HCT116 (cell line): ENCODE measurements at regions not wholly inside any gene's neighbourhood (a gene's known extent, or its start where the extent isn't known, plus 50 kb on each side); places are given as distances from the start of the nearest gene placed in this dataset.

Experiments
- ATAC-seq: fragments of 200-7000 bp; cut with Tn5 transposase; 2 replicates; pipeline ENCODE4 v1.9.1; 2020; ENCODE audit warnings: mild to moderate bottlenecking, moderate library complexity
- BruUV-seq: library from RNA; stranded (reverse); fragments of 400-500 nt; replicated peaks from 2 replicates; lab custom pipeline; 2021; lab: Mats Ljungman, UMichigan
- CTCF ChIA-PET: fragments of 300-600 bp; sonication (Branson Sonifier 250); formaldehyde crosslinking; loops from one replicate; lab custom pipeline; 2021; ENCODE audit warnings: antibody characterized with exemption; lab: Charles Lee
- POLR2A ChIA-PET: fragments of 300-600, 350-600 bp; sonication (Branson Sonifier 250); formaldehyde crosslinking; loops from one replicate; lab custom pipeline; 2021; ENCODE audit warnings: antibody characterized with exemption; lab: Charles Lee
- RAD21 ChIA-PET, 2 experiments: fragments of 300-600 bp; sonication (Branson Sonifier 250); formaldehyde crosslinking; loops; one replicate each; lab custom pipeline; 2023; ENCODE audit warnings: low total read pairs in 2 of 2; ENCODE audit not compliant: uncharacterized antibody in 2 of 2, unreplicated experiment in 2 of 2, low non-redundant PET in 1 of 2; lab: Charles Lee
- DNase-seq: peaks from one replicate; pipeline ENCODE4 v3.0.0-alpha.2; 2010; ENCODE audit warnings: low read depth, low spot score
- H2AFZ ChIP-seq: fragments of 200-600 bp; shearing (Covaris generic), sonication (generic); 2 replicates; pipeline ENCODE4 v1.6.1; 2017; ENCODE audit warnings: low read depth, mixed run types, mixed read lengths, antibody characterized with exemption, low read length; ENCODE audit not compliant: poor library complexity, severe bottlenecking
- H3K27ac ChIP-seq: 2 replicates; pipeline ENCODE4 v1.5.1; 2012; ENCODE audit warnings: low read depth, low read length
- H3K27me3 ChIP-seq: fragments of 200-600 bp; sonication (generic); 2 replicates; pipeline ENCODE4 v1.6.1; 2016; ENCODE audit warnings: mixed run types, low read length, mixed read lengths; ENCODE audit not compliant: insufficient read depth
- H3K36me3 ChIP-seq, 2 experiments: fragments of 200-500 bp in 1 of 2; fragments of 200-600 bp in 1 of 2; sonication (Bioruptor generic) in 1 of 2; sonication (generic) in 1 of 2; 2 replicates each; pipeline versions ENCODE4 v1.5.1 to v1.6.1; 2014 to 2016; ENCODE audit warnings: low read length in 2 of 2, inconsistent platforms in 1 of 2, mixed read lengths in 1 of 2, mixed run types in 1 of 2; ENCODE audit not compliant: insufficient read depth in 2 of 2, control insufficient read depth in 1 of 2
- H3K4me1 ChIP-seq, 2 experiments: fragments of 200-600 bp in 1 of 2; sonication (generic) in 1 of 2; 2 replicates each; pipeline versions ENCODE4 v1.5.1 to v1.6.1; 2012 to 2017; ENCODE audit warnings: low read length in 2 of 2, inconsistent platforms in 1 of 2, mild to moderate bottlenecking in 1 of 2, mixed read lengths in 1 of 2, mixed run types in 1 of 2, moderate library complexity in 1 of 2; ENCODE audit not compliant: insufficient read depth in 2 of 2, control insufficient read depth in 1 of 2
- H3K4me2 ChIP-seq: fragments of 200-600 bp; sonication (generic); 2 replicates; pipeline ENCODE4 v1.6.1; 2017; ENCODE audit warnings: mixed run types, low read length, mixed read lengths
- H3K4me3 ChIP-seq, 2 experiments: fragments of 200-600 bp in 1 of 2; sonication (generic) in 1 of 2; replicated peaks in 1 of 2; 2 replicates each; pipeline ENCODE4 v1.5.1; 2011 to 2016; ENCODE audit warnings: low read length in 2 of 2, control low read depth in 1 of 2, low read depth in 1 of 2, mild to moderate bottlenecking in 1 of 2, mixed read lengths in 1 of 2, mixed run types in 1 of 2
- H3K79me2 ChIP-seq: fragments of 200-600 bp; sonication (generic); 2 replicates; pipeline ENCODE4 v1.6.1; 2017; ENCODE audit warnings: mild to moderate bottlenecking, mixed run types, low read length, moderate library complexity, mixed read lengths; ENCODE audit not compliant: insufficient read depth
- H3K9ac ChIP-seq: fragments of 200-600 bp; sonication (generic); 2 replicates; pipeline ENCODE4 v1.6.1; 2016; ENCODE audit warnings: low read length, mixed read lengths
- H3K9me2 ChIP-seq: fragments of 200-600 bp; sonication (generic), shearing (Covaris generic); 2 replicates; pipeline ENCODE4 v1.6.1; 2017; ENCODE audit warnings: mixed run types, mild to moderate bottlenecking, moderate library complexity; ENCODE audit not compliant: insufficient read depth
- H3K9me3 ChIP-seq, 2 experiments: fragments of 200-500 bp in 1 of 2; fragments of 200-600 bp in 1 of 2; sonication (Bioruptor generic) in 1 of 2; sonication (generic) in 1 of 2; 2 replicates each; pipeline ENCODE4 v1.6.1; 2014 to 2017; ENCODE audit warnings: low read length in 2 of 2, mixed read lengths in 2 of 2, inconsistent platforms in 1 of 2, low read depth in 1 of 2, mild to moderate bottlenecking in 1 of 2, mixed run types in 1 of 2, moderate library complexity in 1 of 2; ENCODE audit not compliant: control insufficient read depth in 1 of 2, insufficient read depth in 1 of 2
- H4K20me1 ChIP-seq: fragments of 200-600 bp; sonication (generic), shearing (Covaris generic); 2 replicates; pipeline ENCODE4 v1.6.1; 2017; ENCODE audit warnings: mixed run types, mild to moderate bottlenecking, moderate library complexity; ENCODE audit not compliant: insufficient read depth
- ATF3 ChIP-seq: IDR thresholded peaks from 2 replicates; pipeline ENCODE4 v1.6.1; 2012
- CBX3 ChIP-seq: IDR thresholded peaks from 2 replicates; pipeline ENCODE4 v1.6.1; 2012; ENCODE audit warnings: low read depth
- CTCF ChIP-seq, 3 experiments: fragments of 200-600 bp in 1 of 3; sonication (generic) in 1 of 3; IDR thresholded peaks in 2 of 3; conservative IDR thresholded peaks in 1 of 3; 2 replicates each; pipeline ENCODE4 v1.5.1; 2012 to 2017; ENCODE audit warnings: low read depth in 2 of 3, low read length in 2 of 3, antibody characterized with exemption in 1 of 3, borderline replicate concordance in 1 of 3, control low read depth in 1 of 3, mild to moderate bottlenecking in 1 of 3, mixed read lengths in 1 of 3, mixed run types in 1 of 3, moderate library complexity in 1 of 3; ENCODE audit not compliant: insufficient read depth in 1 of 3
- EGR1 ChIP-seq: IDR thresholded peaks from 2 replicates; pipeline ENCODE4 v1.6.1; 2012; ENCODE audit warnings: low read depth
- ELF1 ChIP-seq: IDR thresholded peaks from 2 replicates; pipeline ENCODE4 v1.6.1; 2012; ENCODE audit warnings: low read depth, borderline replicate concordance
- EZH2phosphoT487 ChIP-seq: fragments of 200-600 bp; IDR thresholded peaks from 2 replicates; pipeline ENCODE4 v1.6.1; 2018; ENCODE audit warnings: antibody characterized with exemption, borderline replicate concordance
- FOSL1 ChIP-seq: IDR thresholded peaks from 2 replicates; pipeline ENCODE4 v1.6.1; 2012; ENCODE audit warnings: low read depth
- POLR2A ChIP-seq: IDR thresholded peaks from 2 replicates; pipeline ENCODE4 v1.7.0; 2011; ENCODE audit warnings: borderline replicate concordance; ENCODE audit not compliant: insufficient read depth, insufficient read length; ENCODE audit errors: extremely low read depth
- RAD21 ChIP-seq: IDR thresholded peaks from 2 replicates; pipeline ENCODE4 v1.6.1; 2012; ENCODE audit warnings: low read depth, mild to moderate bottlenecking
- SIN3A ChIP-seq: IDR thresholded peaks from 2 replicates; pipeline ENCODE4 v1.6.1; 2012; ENCODE audit warnings: low read depth
- SP1 ChIP-seq: IDR thresholded peaks from 2 replicates; pipeline ENCODE4 v1.6.1; 2012; ENCODE audit warnings: low read depth
- ZNF274 ChIP-seq: fragments of 200-500 bp; sonication (Bioruptor generic); IDR thresholded peaks from 2 replicates; pipeline ENCODE4 v1.6.1; 2014; ENCODE audit warnings: mild to moderate bottlenecking, low read depth, low read length, inconsistent platforms
- intact Hi-C: fragments of 100-400 bp; cut with micrococcal nuclease; formaldehyde crosslinking; loops from 2 replicates; pipeline ENCODE4 v1.10.0; 2022

- no peak for TF ChIP-seq ZNF274
- TF ChIP-seq ELF1, result no peak
- TF ChIP-seq SIN3A, result no peak
- TF ChIP-seq, all 23 proteins: peak for 0
These were observed 167.9 kb upstream of the CBLB start (continued) for GRCh38 chr3:106036696-106037095.

GRCh38 chr3:106047221-106047620, 178.4 kb upstream of the CBLB start:
- Histone ChIP-seq H3K36me3 (no peaks in the 10 kb centered on the region), H3K4me2 (no peak overlapping the region), H3K9me3 (no peaks in the 10 kb centered on the region), H3K9me2 (no peaks in the 10 kb centered on the region), H3K9ac (no peak overlapping the region), H3K79me2 (no peaks in the 10 kb centered on the region), H3K4me1 (no peaks in the 10 kb centered on the region), H2AFZ (no peak overlapping the region), H4K20me1 (no peaks in the 10 kb centered on the region), H3K27ac (no peak overlapping the region), H3K4me3 (no peak overlapping the region), H3K27me3 (no peaks in the 10 kb centered on the region)
- TF ChIP-seq FOSL1 (no peak), ELF1 (no peak), EZH2phosphoT487 (no peak), ZNF274 (no peak), CBX3 (no peak), ATF3 (no peak), CTCF (IDR thresholded peaks at IDR 0.05 in 2 of 3, conservative IDR thresholded peaks at IDR 0.05 in 1 of 3; ENCODE audit: borderline replicate concordance in 1 of 3, insufficient read depth in 1 of 3, low read depth in 2 of 3, low read length in 2 of 3) (no peak), POLR2A (no peak), EGR1 (no peak), RAD21 (no peak), SP1 (no peak)
- ChIA-PET RAD21 (no interaction called here), CTCF (no interaction called here), POLR2A (no interaction called here)
- DNase-seq (no peak), ATAC-seq (no peak)
- no TSS peak for BruUV-seq
- intact Hi-C loops, result no loop called here
